ENCODE measurements at regions not wholly inside any gene's neighbourhood (a gene's known extent, or its start where the extent isn't known, plus 50 kb on each side); places are given as distances from the start of the nearest gene placed in this dataset.

DNA sequence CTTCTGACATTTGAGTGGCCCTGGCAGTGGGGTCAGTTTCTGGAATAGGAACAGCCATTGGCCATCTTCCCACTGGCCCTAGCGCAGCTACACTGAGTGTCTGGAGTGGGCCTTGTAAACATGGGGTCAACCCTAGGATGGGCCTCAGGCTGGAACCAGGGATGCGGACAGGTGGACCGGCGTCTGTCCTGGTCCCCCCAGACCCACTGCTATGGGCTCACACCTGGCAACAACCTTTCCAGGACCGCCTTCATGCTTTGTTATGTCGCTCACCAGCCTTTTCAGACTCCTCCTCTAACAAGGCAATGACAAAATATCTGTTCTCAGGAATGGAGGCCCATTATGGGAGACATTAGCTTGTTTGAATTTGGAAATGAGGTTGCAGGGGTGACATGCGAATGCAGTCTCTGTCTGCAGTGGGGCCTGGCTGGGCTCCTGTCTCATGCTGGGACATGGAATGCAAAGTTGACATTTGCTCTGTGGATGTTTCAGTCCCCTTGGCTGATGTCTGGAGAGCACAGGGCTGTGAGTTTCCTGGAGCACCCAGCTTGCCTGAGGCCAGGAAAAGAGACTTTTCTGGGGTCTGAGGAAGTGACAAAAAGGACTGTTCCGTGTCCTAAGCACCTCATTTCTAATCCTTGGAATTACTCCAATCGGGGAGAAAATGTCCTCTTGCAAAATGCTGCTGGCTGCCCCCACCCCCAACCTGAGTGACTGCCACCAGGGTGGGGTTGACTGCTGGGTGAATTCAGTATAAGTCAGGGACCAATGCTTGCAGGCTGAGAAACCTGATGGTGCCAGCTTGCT is 98.7 kb upstream of the PMEPA1 start:
- Mint-ChIP-seq H3K9me3 (ENCODE audit: unreplicated experiment) (peaks cover 3% of the 10 kb centered on the region), H3K4me1 (ENCODE audit: low read depth, unreplicated experiment) (peaks cover 39% of the 10 kb centered on the region), H3K27ac (ENCODE audit: unreplicated experiment) (no peak overlapping the region), H3K4me3 (ENCODE audit: unreplicated experiment) (no peak overlapping the region), H3K27me3 (ENCODE audit: unreplicated experiment) (peaks cover 13% of the 10 kb centered on the region), H3K36me3 (ENCODE audit: unreplicated experiment) (no peaks in the 10 kb centered on the region)
- no peak for DNase-seq
- TF ChIP-seq, protein P1, sequence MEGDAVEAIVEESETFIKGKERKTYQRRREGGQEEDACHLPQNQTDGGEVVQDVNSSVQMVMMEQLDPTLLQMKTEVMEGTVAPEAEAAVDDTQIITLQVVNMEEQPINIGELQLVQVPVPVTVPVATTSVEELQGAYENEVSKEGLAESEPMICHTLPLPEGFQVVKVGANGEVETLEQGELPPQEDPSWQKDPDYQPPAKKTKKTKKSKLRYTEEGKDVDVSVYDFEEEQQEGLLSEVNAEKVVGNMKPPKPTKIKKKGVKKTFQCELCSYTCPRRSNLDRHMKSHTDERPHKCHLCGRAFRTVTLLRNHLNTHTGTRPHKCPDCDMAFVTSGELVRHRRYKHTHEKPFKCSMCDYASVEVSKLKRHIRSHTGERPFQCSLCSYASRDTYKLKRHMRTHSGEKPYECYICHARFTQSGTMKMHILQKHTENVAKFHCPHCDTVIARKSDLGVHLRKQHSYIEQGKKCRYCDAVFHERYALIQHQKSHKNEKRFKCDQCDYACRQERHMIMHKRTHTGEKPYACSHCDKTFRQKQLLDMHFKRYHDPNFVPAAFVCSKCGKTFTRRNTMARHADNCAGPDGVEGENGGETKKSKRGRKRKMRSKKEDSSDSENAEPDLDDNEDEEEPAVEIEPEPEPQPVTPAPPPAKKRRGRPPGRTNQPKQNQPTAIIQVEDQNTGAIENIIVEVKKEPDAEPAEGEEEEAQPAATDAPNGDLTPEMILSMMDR (IDR thresholded peaks at IDR 0.05; ENCODE audit: partially characterized antibody, unreplicated experiment): no peak

DNA sequence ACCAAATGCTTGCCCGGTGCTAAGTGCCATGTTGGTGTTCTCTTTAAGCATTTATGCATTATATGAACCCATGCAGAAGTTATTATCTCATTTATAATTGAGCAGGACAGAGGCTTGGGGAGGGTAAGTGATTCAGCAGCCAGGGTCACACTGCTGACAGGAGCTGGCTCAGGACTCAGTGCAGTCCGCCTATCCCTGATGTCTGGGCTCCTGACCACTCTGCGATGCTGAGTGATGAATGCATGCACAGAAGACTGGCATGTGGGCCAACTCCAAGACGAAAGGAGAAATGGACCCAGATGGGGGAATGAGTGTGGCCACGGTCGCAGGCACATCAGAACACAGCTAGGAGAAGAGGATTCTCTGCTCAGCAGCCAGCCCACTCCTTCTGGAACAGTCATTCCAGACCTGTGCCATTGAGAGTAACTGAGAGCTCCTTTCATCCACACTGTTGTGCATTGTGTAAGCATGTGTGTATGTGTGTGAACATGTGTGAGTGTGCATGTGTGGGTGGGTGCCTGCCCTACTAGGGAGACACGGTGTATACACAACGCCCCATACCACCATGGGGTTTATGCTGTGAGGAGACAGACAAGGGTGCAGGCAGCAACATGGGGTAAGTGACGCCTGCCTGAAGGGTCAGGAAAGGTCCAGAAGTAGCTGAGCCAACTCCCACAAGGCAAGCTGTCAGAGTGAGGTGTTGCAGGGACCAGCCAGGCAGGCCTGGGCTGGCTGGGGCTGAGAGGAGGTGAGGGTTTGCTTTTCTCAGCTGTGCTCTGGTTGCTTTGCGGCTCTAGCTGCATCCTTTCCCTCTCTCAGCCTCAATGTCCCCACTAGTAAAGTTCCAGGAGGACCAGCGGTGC is 97.8 kb upstream of the PMEPA1 start:
- H3K27ac Mint-ChIP-seq (ENCODE audit: unreplicated experiment): no peak overlapping the region
- no peak for DNase-seq

DNA sequence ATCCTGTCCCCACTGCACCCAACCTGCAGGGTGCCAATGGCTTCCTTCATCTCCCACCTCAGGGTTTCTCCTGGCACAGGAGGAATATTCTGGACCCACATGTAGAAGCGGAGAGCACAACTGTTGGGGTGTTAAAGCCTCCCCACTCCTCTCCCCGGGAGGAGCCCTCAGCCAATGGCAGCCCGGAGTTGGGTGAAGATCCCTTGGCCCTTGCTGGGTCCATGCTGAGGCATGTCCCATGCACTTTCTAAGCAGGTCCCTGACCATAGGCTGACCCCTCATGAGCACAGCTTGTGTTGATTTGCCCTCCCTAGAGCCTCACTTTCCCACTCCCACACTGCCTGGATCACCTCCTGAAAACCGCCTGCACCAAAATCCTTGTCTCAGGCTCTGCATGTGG is 97.2 kb upstream of the PMEPA1 start:
- Mint-ChIP-seq H3K36me3 (ENCODE audit: unreplicated experiment) (no peaks in the 10 kb centered on the region), H3K27ac (ENCODE audit: unreplicated experiment) (no peak overlapping the region), H3K4me3 (ENCODE audit: unreplicated experiment) (no peak overlapping the region), H3K27me3 (ENCODE audit: unreplicated experiment) (peaks cover 17% of the 10 kb centered on the region), H3K4me1 (ENCODE audit: low read depth, unreplicated experiment) (peaks cover 32% of the 10 kb centered on the region), H3K9me3 (ENCODE audit: unreplicated experiment) (peaks cover 3% of the 10 kb centered on the region)
- TF ChIP-seq, protein P1 (IDR thresholded peaks at IDR 0.05; ENCODE audit: partially characterized antibody, unreplicated experiment): no peak
- no peak for DNase-seq

More for the DNA sequence above, 97.8 kb upstream of the PMEPA1 start:
- H3K4me3 Mint-ChIP-seq (ENCODE audit: unreplicated experiment): no peak overlapping the region
- H3K4me1 Mint-ChIP-seq (ENCODE audit: low read depth, unreplicated experiment): peaks cover 35% of the 10 kb centered on the region
- no peaks in the 10 kb centered on the region for H3K36me3 Mint-ChIP-seq (ENCODE audit: unreplicated experiment)
- H3K27me3 Mint-ChIP-seq (ENCODE audit: unreplicated experiment): peaks cover 17% of the 10 kb centered on the region
- peaks cover 3% of the 10 kb centered on the region for H3K9me3 Mint-ChIP-seq (ENCODE audit: unreplicated experiment)
- TF ChIP-seq, protein P1 (IDR thresholded peaks at IDR 0.05; ENCODE audit: partially characterized antibody, unreplicated experiment): no peak

DNA sequence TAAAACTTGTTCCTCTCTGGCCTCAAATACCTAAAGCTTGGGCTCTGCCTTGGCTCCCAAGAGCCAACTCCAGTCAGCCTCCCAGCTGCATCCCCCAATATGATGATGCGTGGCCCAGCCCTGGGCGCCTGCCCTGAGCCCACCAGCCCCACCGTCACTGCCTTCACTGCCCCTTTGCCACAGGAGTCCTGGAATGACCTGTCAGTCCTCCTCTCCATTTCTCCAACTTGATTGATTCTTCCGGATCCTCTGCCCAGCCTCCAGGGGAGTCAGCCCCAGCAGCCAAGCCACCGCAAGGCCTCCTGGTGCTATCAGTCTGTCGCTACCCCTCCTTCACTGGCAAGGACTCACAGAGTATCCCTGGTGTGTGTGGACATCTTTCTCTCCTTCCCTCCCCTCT is 96.7 kb upstream of the PMEPA1 start:
- Mint-ChIP-seq H3K36me3 (ENCODE audit: unreplicated experiment) (no peaks in the 10 kb centered on the region), H3K27ac (ENCODE audit: unreplicated experiment) (no peak overlapping the region), H3K27me3 (ENCODE audit: unreplicated experiment) (peaks cover 17% of the 10 kb centered on the region), H3K4me3 (ENCODE audit: unreplicated experiment) (no peak overlapping the region), H3K4me1 (ENCODE audit: low read depth, unreplicated experiment) (peaks cover 30% of the 10 kb centered on the region), H3K9me3 (ENCODE audit: unreplicated experiment) (peaks cover 3% of the 10 kb centered on the region)
- TF ChIP-seq, protein P1 (IDR thresholded peaks at IDR 0.05; ENCODE audit: partially characterized antibody, unreplicated experiment): no peak
- DNase-seq: no peak

Measured in glutamatergic neuron (in vitro differentiated cells).